Adrenal gland (tissue), 5 donors: ENCODE measurements at regions not wholly inside any gene's neighbourhood (a gene's known extent, or its start where the extent isn't known, plus 50 kb on each side); places are given as distances from the start of the nearest gene placed in this dataset.

Experiments used
- POLR2A ChIP-seq, 2 donors: fragments of 450-650 bp; IDR thresholded peaks; one replicate each; pipeline ENCODE4 v1.6.1; 2017; ENCODE audit warnings: antibody characterized with exemption in 2 of 2, mild to moderate bottlenecking in 2 of 2, moderate library complexity in 1 of 2
- TF ChIP-seq, protein P1 (sequence below), 6 experiments: fragments of 450-650 bp in 4 of 6; fragments of 200-600 bp in 2 of 6; sonication (generic) in 1 of 6; IDR thresholded peaks; 1 replicate in 5 of 6; 2 replicates in 1 of 6; pipeline versions ENCODE4 v1.5.1 to v1.8.0; 2016 to 2021; ENCODE audit warnings: antibody characterized with exemption in 6 of 6, mild to moderate bottlenecking in 2 of 6, moderate library complexity in 1 of 6
- donor health status: DM: no; HTN: no; CAD: no.

DNA sequence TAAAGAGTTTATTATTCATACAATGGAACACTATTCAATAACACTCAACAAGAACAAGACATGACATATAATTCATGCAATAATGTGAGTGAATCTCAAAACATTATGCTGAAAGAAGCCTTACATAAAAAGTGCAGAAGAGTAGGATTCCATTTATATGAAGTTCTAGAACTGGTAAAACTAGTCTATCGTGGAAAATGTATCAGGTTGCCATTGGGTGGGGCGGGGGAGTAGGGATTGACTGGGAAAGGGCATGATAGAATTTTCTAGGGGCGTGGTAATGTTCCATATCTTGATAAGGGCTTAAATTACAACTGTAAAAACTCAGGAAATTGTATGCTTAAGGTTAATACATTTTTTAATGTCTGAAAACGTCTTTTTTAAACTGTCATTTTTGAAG is 247.9 kb downstream of the SATB1 start:
- TF ChIP-seq, protein P1, sequence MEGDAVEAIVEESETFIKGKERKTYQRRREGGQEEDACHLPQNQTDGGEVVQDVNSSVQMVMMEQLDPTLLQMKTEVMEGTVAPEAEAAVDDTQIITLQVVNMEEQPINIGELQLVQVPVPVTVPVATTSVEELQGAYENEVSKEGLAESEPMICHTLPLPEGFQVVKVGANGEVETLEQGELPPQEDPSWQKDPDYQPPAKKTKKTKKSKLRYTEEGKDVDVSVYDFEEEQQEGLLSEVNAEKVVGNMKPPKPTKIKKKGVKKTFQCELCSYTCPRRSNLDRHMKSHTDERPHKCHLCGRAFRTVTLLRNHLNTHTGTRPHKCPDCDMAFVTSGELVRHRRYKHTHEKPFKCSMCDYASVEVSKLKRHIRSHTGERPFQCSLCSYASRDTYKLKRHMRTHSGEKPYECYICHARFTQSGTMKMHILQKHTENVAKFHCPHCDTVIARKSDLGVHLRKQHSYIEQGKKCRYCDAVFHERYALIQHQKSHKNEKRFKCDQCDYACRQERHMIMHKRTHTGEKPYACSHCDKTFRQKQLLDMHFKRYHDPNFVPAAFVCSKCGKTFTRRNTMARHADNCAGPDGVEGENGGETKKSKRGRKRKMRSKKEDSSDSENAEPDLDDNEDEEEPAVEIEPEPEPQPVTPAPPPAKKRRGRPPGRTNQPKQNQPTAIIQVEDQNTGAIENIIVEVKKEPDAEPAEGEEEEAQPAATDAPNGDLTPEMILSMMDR (IDR thresholded peaks at IDR 0.05) = no peak
- TF ChIP-seq POLR2A (IDR thresholded peaks at IDR 0.05) = no peak
